H1 (cell line): ENCODE measurements at regions not wholly inside any gene's neighbourhood (a gene's known extent, or its start where the extent isn't known, plus 50 kb on each side); places are given as distances from the start of the nearest gene placed in this dataset.

ENCODE experiments used
- BACH1 ChIP-seq: IDR thresholded peaks from 2 replicates; pipeline ENCODE4 v1.6.1; 2012; ENCODE audit warnings: low read length, improper control_type of control experiment
- CBX5 ChIP-seq: fragments of 300-800, 300-1000 bp; sonication (generic); IDR thresholded peaks from 2 replicates; pipeline ENCODE4 v1.7.1; 2016; ENCODE audit warnings: antibody characterized with exemption, low read length, low read depth
- EZH2 ChIP-seq: fragments of 200-600 bp; sonication (generic); IDR thresholded peaks from 2 replicates; pipeline ENCODE4 v1.7.1; 2012; ENCODE audit warnings: low read depth, mild to moderate bottlenecking, moderate library complexity, low read length, inconsistent platforms; ENCODE audit not compliant: severe bottlenecking
- JUND ChIP-seq: IDR thresholded peaks from 2 replicates; pipeline ENCODE4 v1.6.1; 2011; ENCODE audit warnings: mild to moderate bottlenecking, improper control_type of control experiment, low read length
- RFX5 ChIP-seq: IDR thresholded peaks from 2 replicates; pipeline ENCODE4 v1.6.1; 2011; ENCODE audit warnings: low read depth, low read length, improper control_type of control experiment, borderline replicate concordance
- SIN3A ChIP-seq, 2 experiments: IDR thresholded peaks in 1 of 2; conservative IDR thresholded peaks in 1 of 2; 2 replicates each; pipeline ENCODE4 v1.6.1; 2011 to 2012; ENCODE audit warnings: low read length in 2 of 2, improper control_type of control experiment in 1 of 2, low read depth in 1 of 2, mild to moderate bottlenecking in 1 of 2
- YY1 ChIP-seq: IDR thresholded peaks from 2 replicates; pipeline ENCODE4 v1.6.1; 2011; ENCODE audit warnings: low read depth, mild to moderate bottlenecking, low read length
- TF ChIP-seq, protein P1 (sequence below): IDR thresholded peaks from 2 replicates; pipeline ENCODE4 v1.6.1; 2012; ENCODE audit warnings: low read length, inconsistent platforms

DNA sequence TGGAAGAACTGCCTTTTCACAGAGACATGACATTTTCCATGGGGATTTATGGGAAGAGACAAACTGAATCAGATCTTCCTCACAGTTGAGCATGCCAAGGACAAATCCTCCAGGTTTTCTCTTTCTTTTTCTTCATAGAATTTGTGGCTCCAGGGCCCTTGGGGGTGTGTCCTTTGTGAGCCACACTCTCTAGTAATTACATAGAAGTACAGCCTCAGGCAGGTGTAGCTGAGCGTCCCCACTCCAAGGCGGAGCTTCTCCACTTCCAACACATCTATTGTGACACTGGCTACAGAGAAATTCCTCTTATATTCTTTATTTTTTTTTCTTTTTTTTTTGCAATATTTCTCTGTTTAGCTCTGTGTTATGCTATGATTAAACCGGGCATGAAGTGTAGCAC, 420.5 kb upstream of the CD180 start (continued):
- TF ChIP-seq CBX5 (no peak), YY1 (no peak), BACH1 (no peak), SIN3A (conservative IDR thresholded peaks at IDR 0.05 in 1 of 2, IDR thresholded peaks at IDR 0.05 in 1 of 2; ENCODE audit: low read depth in 1 of 2, low read length in 2 of 2) (no peak), JUND (no peak), RFX5 (no peak), EZH2 (no peak)
- TF ChIP-seq, protein P1, sequence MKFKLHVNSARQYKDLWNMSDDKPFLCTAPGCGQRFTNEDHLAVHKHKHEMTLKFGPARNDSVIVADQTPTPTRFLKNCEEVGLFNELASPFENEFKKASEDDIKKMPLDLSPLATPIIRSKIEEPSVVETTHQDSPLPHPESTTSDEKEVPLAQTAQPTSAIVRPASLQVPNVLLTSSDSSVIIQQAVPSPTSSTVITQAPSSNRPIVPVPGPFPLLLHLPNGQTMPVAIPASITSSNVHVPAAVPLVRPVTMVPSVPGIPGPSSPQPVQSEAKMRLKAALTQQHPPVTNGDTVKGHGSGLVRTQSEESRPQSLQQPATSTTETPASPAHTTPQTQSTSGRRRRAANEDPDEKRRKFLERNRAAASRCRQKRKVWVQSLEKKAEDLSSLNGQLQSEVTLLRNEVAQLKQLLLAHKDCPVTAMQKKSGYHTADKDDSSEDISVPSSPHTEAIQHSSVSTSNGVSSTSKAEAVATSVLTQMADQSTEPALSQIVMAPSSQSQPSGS: no peak
